ENCODE measurements at regions not wholly inside any gene's neighbourhood (a gene's known extent, or its start where the extent isn't known, plus 50 kb on each side); places are given as distances from the start of the nearest gene placed in this dataset.

GRCh38 chr2:209073151-209073550, 350.7 kb upstream of the MAP2 start:
- no peaks in the 10 kb centered on the region for H3K27me3 ChIP-seq (ENCODE audit: control insufficient read depth in 2 of 2, insufficient read depth in 2 of 2, low read length in 2 of 2)
- TF ChIP-seq CTCF (IDR thresholded peaks at IDR 0.05), result no peak
- H3K4me2 ChIP-seq (replicated peaks; ENCODE audit: extremely low read depth, low read length, poor library complexity, severe bottlenecking), result no peak overlapping the region
- H3K9ac ChIP-seq (ENCODE audit: insufficient read depth, low read length, poor library complexity, severe bottlenecking), result no peak overlapping the region
- Mint-ChIP-seq H3K27ac (no peak overlapping the region), H3K4me3 (no peak overlapping the region), H3K36me3 (no peaks in the 10 kb centered on the region), H3K27me3 (ENCODE audit: low read depth in 3 of 3) (no peaks in the 10 kb centered on the region), H3K4me1 (no peaks in the 10 kb centered on the region), H3K9me3 (peaks cover 0 to 4% (median 0%) of the 10 kb centered on the region in 7 donors)
- no peak overlapping the region for H3K27ac ChIP-seq (ENCODE audit: low read depth in 1 of 2, low read length in 2 of 2)
- no peak overlapping the region for H3K4me3 ChIP-seq (replicated peaks in 1 of 3; ENCODE audit: low read depth in 2 of 3, low read length in 3 of 3)
- intact Hi-C loops (cut with micrococcal nuclease), result no loop called here
- H3K79me2 ChIP-seq (ENCODE audit: insufficient read depth, low read length), result no peaks in the 10 kb centered on the region
- H3K36me3 ChIP-seq (replicated peaks in 1 of 2; ENCODE audit: control insufficient read depth in 1 of 2, insufficient read depth in 2 of 2, low read length in 2 of 2), result no peaks in the 10 kb centered on the region
- H2AFZ ChIP-seq (ENCODE audit: insufficient read depth, low read depth, low read length, poor library complexity, severe bottlenecking), result no peak overlapping the region
- no peak for DNase-seq
- no peaks in the 10 kb centered on the region for H3K4me1 ChIP-seq (ENCODE audit: control insufficient read depth in 1 of 2, insufficient read depth in 2 of 2, low read length in 2 of 2)
- no peaks in the 10 kb centered on the region for H4K20me1 ChIP-seq (ENCODE audit: insufficient read depth, low read length)
- no peaks in the 10 kb centered on the region for H3K9me3 ChIP-seq (replicated peaks in 1 of 2; ENCODE audit: control insufficient read depth in 1 of 2, insufficient read depth in 1 of 2, low read length in 2 of 2)

- Histone ChIP-seq H4K20me1 (ENCODE audit: insufficient read depth, low read length) (no peaks in the 10 kb centered on the region), H2AFZ (ENCODE audit: insufficient read depth, low read depth, low read length, poor library complexity, severe bottlenecking) (no peak overlapping the region), H3K4me1 (ENCODE audit: control insufficient read depth in 1 of 2, insufficient read depth in 2 of 2, low read length in 2 of 2) (no peaks in the 10 kb centered on the region), H3K27ac (ENCODE audit: low read depth in 1 of 2, low read length in 2 of 2) (no peak overlapping the region), H3K36me3 (replicated peaks in 1 of 2; ENCODE audit: control insufficient read depth in 1 of 2, insufficient read depth in 2 of 2, low read length in 2 of 2) (no peaks in the 10 kb centered on the region), H3K4me3 (replicated peaks in 1 of 3; ENCODE audit: low read depth in 2 of 3, low read length in 3 of 3) (no peak overlapping the region), H3K4me2 (replicated peaks; ENCODE audit: extremely low read depth, low read length, poor library complexity, severe bottlenecking) (no peak overlapping the region), H3K9me3 (replicated peaks in 1 of 2; ENCODE audit: control insufficient read depth in 1 of 2, insufficient read depth in 1 of 2, low read length in 2 of 2) (no peaks in the 10 kb centered on the region), H3K79me2 (ENCODE audit: insufficient read depth, low read length) (no peaks in the 10 kb centered on the region), H3K27me3 (ENCODE audit: control insufficient read depth in 2 of 2, insufficient read depth in 2 of 2, low read length in 2 of 2) (no peaks in the 10 kb centered on the region), H3K9ac (ENCODE audit: insufficient read depth, low read length, poor library complexity, severe bottlenecking) (no peak overlapping the region)
- Mint-ChIP-seq H3K4me3 (no peak overlapping the region), H3K9me3 (peaks cover 0 to 5% (median 2%) of the 10 kb centered on the region in 7 donors), H3K27ac (no peak overlapping the region), H3K36me3 (no peaks in the 10 kb centered on the region), H3K4me1 (no peaks in the 10 kb centered on the region), H3K27me3 (ENCODE audit: low read depth in 3 of 3) (peaks cover 1 to 3% (median 2%) of the 10 kb centered on the region in 3 donors)
- TF ChIP-seq CTCF (IDR thresholded peaks at IDR 0.05), result no peak
- WGBS (ENCODE audit: insufficient coverage), result 100% methylated on average over 1 of the region's 3 CpGs
- DNase-seq, result no peak
- intact Hi-C loops (cut with micrococcal nuclease), result no loop called here
Measured at GRCh38 chr2:209074711-209075110, 349.1 kb upstream of the MAP2 start.
